ENCODE measurements at regions not wholly inside any gene's neighbourhood (a gene's known extent, or its start where the extent isn't known, plus 50 kb on each side); places are given as distances from the start of the nearest gene placed in this dataset.

DNA sequence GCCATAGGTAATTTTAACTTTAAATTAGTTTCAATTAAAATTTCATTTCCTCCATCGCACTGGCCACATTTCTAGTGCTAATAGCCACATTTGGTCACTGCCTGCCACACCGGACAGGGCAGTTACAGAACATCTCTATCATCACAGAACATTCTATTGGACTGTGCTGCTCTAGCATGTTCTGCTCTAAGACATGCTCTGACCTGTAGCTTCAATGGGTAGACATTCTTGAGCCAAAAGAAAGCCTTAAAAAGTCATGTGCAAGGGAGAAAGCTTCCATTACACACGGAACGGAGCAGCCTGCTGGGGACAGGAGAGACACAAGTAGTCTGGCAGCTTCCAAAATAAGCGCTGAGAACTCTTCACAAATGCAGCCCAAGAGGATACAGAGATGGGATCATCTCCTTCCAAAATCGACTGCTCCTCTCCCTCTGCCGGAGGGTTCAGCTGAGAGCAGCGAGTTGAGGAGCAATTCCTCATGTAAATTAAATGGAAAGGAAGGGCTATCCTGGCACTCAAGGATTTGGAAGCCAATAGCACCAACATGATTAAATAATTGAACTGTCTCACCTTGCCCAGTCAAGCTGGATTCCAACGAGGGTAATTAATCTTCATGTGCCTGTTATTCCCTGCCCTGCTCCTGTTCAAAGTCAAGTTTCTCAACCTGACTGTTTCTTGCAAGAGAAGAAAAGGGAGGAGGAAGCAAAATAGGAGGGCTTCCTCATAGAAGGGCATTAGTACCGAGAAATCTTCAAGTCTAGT, 336.4 kb upstream of the NOCT start:
- WGBS, 2 donors, result 58 to 67% methylated on average over 10 of the region's 10 CpGs
- TF ChIP-seq, protein P1, sequence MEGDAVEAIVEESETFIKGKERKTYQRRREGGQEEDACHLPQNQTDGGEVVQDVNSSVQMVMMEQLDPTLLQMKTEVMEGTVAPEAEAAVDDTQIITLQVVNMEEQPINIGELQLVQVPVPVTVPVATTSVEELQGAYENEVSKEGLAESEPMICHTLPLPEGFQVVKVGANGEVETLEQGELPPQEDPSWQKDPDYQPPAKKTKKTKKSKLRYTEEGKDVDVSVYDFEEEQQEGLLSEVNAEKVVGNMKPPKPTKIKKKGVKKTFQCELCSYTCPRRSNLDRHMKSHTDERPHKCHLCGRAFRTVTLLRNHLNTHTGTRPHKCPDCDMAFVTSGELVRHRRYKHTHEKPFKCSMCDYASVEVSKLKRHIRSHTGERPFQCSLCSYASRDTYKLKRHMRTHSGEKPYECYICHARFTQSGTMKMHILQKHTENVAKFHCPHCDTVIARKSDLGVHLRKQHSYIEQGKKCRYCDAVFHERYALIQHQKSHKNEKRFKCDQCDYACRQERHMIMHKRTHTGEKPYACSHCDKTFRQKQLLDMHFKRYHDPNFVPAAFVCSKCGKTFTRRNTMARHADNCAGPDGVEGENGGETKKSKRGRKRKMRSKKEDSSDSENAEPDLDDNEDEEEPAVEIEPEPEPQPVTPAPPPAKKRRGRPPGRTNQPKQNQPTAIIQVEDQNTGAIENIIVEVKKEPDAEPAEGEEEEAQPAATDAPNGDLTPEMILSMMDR (IDR thresholded peaks at IDR 0.05), result no peak
- TF ChIP-seq POLR2A (IDR thresholded peaks at IDR 0.05), result no peak
- intact Hi-C loops (cut with DNase I; ENCODE audit: low total_unique reads), result no loop called here
- DNase-seq (ENCODE audit: low spot score in 2 of 2), result no peak
- H3K4me3 ChIP-seq (ENCODE audit: low read depth, poor library complexity, severe bottlenecking), result no peak overlapping the region

DNA sequence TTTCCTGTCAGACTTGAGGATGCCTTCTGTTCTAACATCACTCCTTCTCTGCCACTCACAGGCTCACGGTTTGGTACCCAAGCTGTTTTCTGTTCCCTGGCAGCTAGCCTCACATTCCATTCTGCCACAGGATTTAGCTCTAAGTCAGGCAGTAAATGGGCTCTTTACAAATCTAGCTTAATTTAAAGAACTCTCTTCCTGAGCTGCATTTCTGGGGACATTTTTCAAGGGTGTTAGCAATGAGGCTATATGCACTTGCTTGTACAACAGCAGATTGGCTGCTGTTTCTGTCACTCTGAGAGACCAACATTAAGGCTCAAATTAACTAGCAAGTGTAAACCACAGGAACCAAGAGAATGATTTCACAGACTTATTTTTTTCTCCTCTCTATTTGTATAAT, 337.8 kb upstream of the NOCT start:
- intact Hi-C loops (cut with DNase I; ENCODE audit: low total_unique reads), result no loop called here
- no peak overlapping the region for H3K4me3 ChIP-seq (ENCODE audit: low read depth, poor library complexity, severe bottlenecking)
- TF ChIP-seq, protein P1 (IDR thresholded peaks at IDR 0.05), result no peak
- no peak for TF ChIP-seq POLR2A (IDR thresholded peaks at IDR 0.05)
- WGBS, 2 donors, result 32 to 46% methylated on average over 1 of the region's 1 CpG
- DNase-seq (ENCODE audit: low spot score in 2 of 2), result no peak

- no peak overlapping the region for H3K4me3 ChIP-seq (ENCODE audit: low read depth, poor library complexity, severe bottlenecking)
- DNase-seq (ENCODE audit: low spot score in 2 of 2), result no peak
- 87 to 90% methylated on average over 4 of the region's 4 CpGs for whole genome bisulfite sequencing, 2 donors
- intact Hi-C loops (cut with DNase I; ENCODE audit: low total_unique reads), result no loop called here
- no peak for TF ChIP-seq POLR2A (IDR thresholded peaks at IDR 0.05)
- TF ChIP-seq, protein P1 (IDR thresholded peaks at IDR 0.05), result no peak
Observed at GRCh38 chr4:138677212-138677611, 338.4 kb upstream of the NOCT start.

- 75 to 82% methylated on average over 5 of the region's 5 CpGs for WGBS, 2 donors
- no peak overlapping the region for H3K4me3 ChIP-seq (ENCODE audit: low read depth, poor library complexity, severe bottlenecking)
- DNase-seq (ENCODE audit: low spot score in 2 of 2), result no peak
- intact Hi-C loops (cut with DNase I; ENCODE audit: low total_unique reads), result no loop called here
- TF ChIP-seq, protein P1 (IDR thresholded peaks at IDR 0.05), result no peak
- TF ChIP-seq POLR2A (IDR thresholded peaks at IDR 0.05), result no peak
Observed at GRCh38 chr4:138675685-138676084, 339.9 kb upstream of the NOCT start.

GRCh38 chr4:138674209-138674608, 341.4 kb upstream of the NOCT start:
- DNase-seq (ENCODE audit: low spot score in 2 of 2), result no peak
- no peak overlapping the region for H3K4me3 ChIP-seq (ENCODE audit: low read depth, poor library complexity, severe bottlenecking)
- TF ChIP-seq, protein P1 (IDR thresholded peaks at IDR 0.05), result no peak
- TF ChIP-seq POLR2A (IDR thresholded peaks at IDR 0.05), result no peak
- intact Hi-C loops (cut with DNase I; ENCODE audit: low total_unique reads), result no loop called here
- 40 to 60% methylated on average over 1 of the region's 1 CpG for WGBS, 2 donors

- TF ChIP-seq POLR2A (IDR thresholded peaks at IDR 0.05), result no peak
- TF ChIP-seq, protein P1 (IDR thresholded peaks at IDR 0.05), result no peak
- H3K4me3 ChIP-seq (ENCODE audit: low read depth, poor library complexity, severe bottlenecking), result no peak overlapping the region
- DNase-seq (ENCODE audit: low spot score in 2 of 2), result no peak
- 62 to 69% methylated on average over 10 of the region's 10 CpGs for WGBS, 2 donors
- intact Hi-C loops (cut with DNase I; ENCODE audit: low total_unique reads), result no loop called here
Observed at GRCh38 chr4:138673053-138673452, 342.5 kb upstream of the NOCT start.

Measured in lower leg skin (tissue), 4 donors.